ENCODE measurements at regions not wholly inside any gene's neighbourhood (a gene's known extent, or its start where the extent isn't known, plus 50 kb on each side); places are given as distances from the start of the nearest gene placed in this dataset.

DNA sequence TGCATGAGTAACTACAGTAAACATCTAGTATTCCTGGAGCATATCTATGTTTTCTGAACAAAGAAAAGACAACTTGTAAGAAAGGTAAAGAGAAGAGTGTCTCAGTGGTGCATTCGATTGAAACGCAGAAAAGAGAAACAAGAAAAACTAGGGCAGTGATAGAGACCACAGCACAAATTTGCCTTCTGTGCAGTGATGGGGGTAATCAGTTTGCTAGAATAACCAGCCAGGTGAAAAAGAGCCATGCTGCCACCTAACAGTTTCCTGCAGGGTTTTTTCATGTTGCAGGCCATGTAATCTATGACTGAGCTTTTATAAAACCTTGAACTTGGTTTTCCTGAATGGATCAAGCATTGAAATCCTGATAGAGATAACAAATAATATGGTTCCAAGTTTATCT lies 198.4 kb upstream of the MEF2C start:
- H3K4me3 ChIP-seq, result no peak overlapping the region
- DNase-seq, result no peak
- TF ChIP-seq EZH2 (IDR thresholded peaks at IDR 0.05; ENCODE audit: insufficient read depth, poor library complexity, severe bottlenecking), result no peak
- TF ChIP-seq EZH2phosphoT487 (IDR thresholded peaks at IDR 0.05; ENCODE audit: insufficient read depth, low read depth), result no peak
- H3K9me3 ChIP-seq (ENCODE audit: low read depth), result no peaks in the 10 kb centered on the region
- H3K79me2 ChIP-seq (ENCODE audit: insufficient read depth), result no peaks in the 10 kb centered on the region
- WGBS, 2 experiments (ENCODE audit: low coverage in 1 of 2, low lambda C conversion rate in 2 of 2, missing lambda C conversion rate in 2 of 2), result 97 to 98% methylated on average over 2 of the region's 2 CpGs
- H3K36me3 ChIP-seq (ENCODE audit: low read depth), result no peaks in the 10 kb centered on the region
- no peak overlapping the region for H3K9ac ChIP-seq
- H2AFZ ChIP-seq, result no peak overlapping the region
- H3K9me2 ChIP-seq (ENCODE audit: insufficient read depth), result peaks cover 3% of the 10 kb centered on the region; the same call in 1 of the 2 replicates
- H3K4me1 ChIP-seq (ENCODE audit: insufficient read depth), result peaks cover 6% of the 10 kb centered on the region
- no peaks in the 10 kb centered on the region for H4K20me1 ChIP-seq (ENCODE audit: insufficient read depth)
- in situ Hi-C loops (cut with MboI), result no loop called here
- no peak overlapping the region for H3K4me2 ChIP-seq (ENCODE audit: unreplicated experiment)
- H3K27me3 ChIP-seq (replicated peaks; ENCODE audit: insufficient read depth), result no peaks in the 10 kb centered on the region
- no peak overlapping the region for H3K27ac ChIP-seq
- H3F3A ChIP-seq (ENCODE audit: insufficient read depth), result peaks cover 20% of the 10 kb centered on the region

DNA sequence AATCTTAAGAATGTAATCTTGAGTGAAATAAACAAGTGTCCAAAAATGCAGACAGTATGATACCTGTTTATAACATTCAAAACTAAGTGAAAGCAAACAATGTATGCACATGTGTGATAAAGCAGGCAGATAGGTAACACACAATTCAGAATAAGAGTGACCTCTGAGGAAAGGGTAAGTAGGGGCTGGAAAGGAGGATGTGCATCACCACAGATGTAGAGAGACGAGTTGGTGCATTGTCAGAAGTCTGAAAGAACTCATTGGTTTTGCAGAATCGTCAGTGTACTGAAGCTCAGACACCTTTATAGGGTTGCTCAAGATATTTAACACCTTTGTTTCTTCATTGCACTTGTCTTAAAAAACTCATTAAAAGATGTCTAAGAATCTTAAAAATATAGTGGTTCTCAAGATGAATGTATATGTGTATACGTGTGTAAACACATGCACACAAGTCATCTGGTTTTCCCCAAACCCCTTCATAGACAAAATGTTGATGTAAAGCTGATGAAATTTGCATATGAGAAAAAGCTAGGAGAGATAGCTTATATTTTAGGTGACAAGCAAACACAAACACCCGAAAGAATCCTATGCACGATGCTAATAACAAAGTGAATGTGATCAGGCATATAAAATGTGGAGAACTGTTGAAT lies 197.6 kb upstream of the MEF2C start:
- TF ChIP-seq EZH2phosphoT487 (IDR thresholded peaks at IDR 0.05; ENCODE audit: insufficient read depth, low read depth) (no peak), EZH2 (IDR thresholded peaks at IDR 0.05; ENCODE audit: insufficient read depth, poor library complexity, severe bottlenecking) (no peak)
- H3K4me1 ChIP-seq (ENCODE audit: insufficient read depth), result peaks cover 6% of the 10 kb centered on the region
- H3K4me3 ChIP-seq, result no peak overlapping the region
- no peaks in the 10 kb centered on the region for H3K9me3 ChIP-seq (ENCODE audit: low read depth)
- no peak overlapping the region for H3K4me2 ChIP-seq (ENCODE audit: unreplicated experiment)
- no peaks in the 10 kb centered on the region for H3K27me3 ChIP-seq (replicated peaks; ENCODE audit: insufficient read depth)
- in situ Hi-C loops (cut with MboI), result no loop called here
- H3K36me3 ChIP-seq (ENCODE audit: low read depth), result no peaks in the 10 kb centered on the region
- H3K27ac ChIP-seq, result no peak overlapping the region
- H4K20me1 ChIP-seq (ENCODE audit: insufficient read depth), result no peaks in the 10 kb centered on the region
- 93 to 95% methylated on average over 5 of the region's 5 CpGs for WGBS, 2 experiments (ENCODE audit: low coverage in 1 of 2, low lambda C conversion rate in 2 of 2, missing lambda C conversion rate in 2 of 2)
- H3F3A ChIP-seq (ENCODE audit: insufficient read depth), result peaks cover 20% of the 10 kb centered on the region
- H3K9me2 ChIP-seq (ENCODE audit: insufficient read depth), result peaks cover 3% of the 10 kb centered on the region; the same call in 1 of the 2 replicates
- no peak for DNase-seq
- H3K79me2 ChIP-seq (ENCODE audit: insufficient read depth), result no peaks in the 10 kb centered on the region
- H3K9ac ChIP-seq, result no peak overlapping the region
- H2AFZ ChIP-seq, result no peak overlapping the region

DNA sequence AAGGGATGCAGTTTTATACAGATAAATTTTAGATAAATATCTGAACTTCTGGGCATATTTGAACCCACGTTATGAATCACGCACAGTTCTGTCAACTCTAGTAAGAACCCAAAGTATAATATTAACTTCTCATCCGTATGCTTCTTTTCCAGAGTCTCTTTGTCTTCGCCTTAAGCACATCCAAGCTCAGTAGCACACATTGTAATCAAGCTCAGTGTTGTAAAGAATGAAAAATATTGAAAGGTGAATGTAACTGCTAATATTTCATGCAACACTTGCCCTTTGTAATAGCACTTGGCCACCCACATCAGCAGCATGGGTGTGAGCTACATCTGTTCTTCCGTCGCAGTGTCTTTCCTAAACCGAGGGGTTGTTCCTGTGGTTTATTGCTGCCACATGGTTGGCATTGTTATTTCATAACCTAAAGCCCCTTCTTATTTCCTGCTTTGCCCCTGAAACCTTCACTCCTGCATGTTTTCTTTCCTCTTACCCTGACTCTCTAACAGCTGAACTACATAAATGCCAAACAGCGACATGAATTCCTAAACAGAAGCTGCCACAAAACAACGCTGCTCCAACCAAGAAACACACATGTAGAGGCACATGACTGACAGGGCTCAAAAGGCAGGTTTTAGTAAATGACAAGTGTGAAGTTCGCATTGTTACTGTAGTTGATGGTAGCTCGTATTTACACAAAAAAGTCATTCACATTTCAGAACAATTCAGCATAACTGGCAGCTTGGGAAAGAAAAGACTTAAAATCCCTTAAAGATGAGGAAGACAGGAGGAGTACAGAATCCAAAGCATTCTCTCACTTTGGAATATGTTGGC lies 190.1 kb upstream of the MEF2C start:
- no peaks in the 10 kb centered on the region for H3K36me3 ChIP-seq (ENCODE audit: low read depth)
- no peak overlapping the region for H3K27ac ChIP-seq
- DNase-seq, result no peak
- TF ChIP-seq EZH2phosphoT487 (IDR thresholded peaks at IDR 0.05; ENCODE audit: insufficient read depth, low read depth), result no peak
- no peak for TF ChIP-seq EZH2 (IDR thresholded peaks at IDR 0.05; ENCODE audit: insufficient read depth, poor library complexity, severe bottlenecking)
- H3K79me2 ChIP-seq (ENCODE audit: insufficient read depth), result no peaks in the 10 kb centered on the region
- H3K9ac ChIP-seq, result no peak overlapping the region
- WGBS, 2 experiments (ENCODE audit: low coverage in 1 of 2, low lambda C conversion rate in 2 of 2, missing lambda C conversion rate in 2 of 2), result 64 to 67% methylated on average over 11 of the region's 11 CpGs
- H3K9me2 ChIP-seq (ENCODE audit: insufficient read depth), result no peaks in the 10 kb centered on the region
- H3K4me2 ChIP-seq (ENCODE audit: unreplicated experiment), result no peak overlapping the region
- no peaks in the 10 kb centered on the region for H3K4me1 ChIP-seq (ENCODE audit: insufficient read depth)
- H3K4me3 ChIP-seq, result no peak overlapping the region
- no peaks in the 10 kb centered on the region for H3K27me3 ChIP-seq (replicated peaks; ENCODE audit: insufficient read depth)
- H4K20me1 ChIP-seq (ENCODE audit: insufficient read depth), result no peaks in the 10 kb centered on the region
- H2AFZ ChIP-seq, result peak overlapping the region; percentile 43; the same call in 1 of the 2 replicates
- no peaks in the 10 kb centered on the region for H3K9me3 ChIP-seq (ENCODE audit: low read depth)
- no peaks in the 10 kb centered on the region for H3F3A ChIP-seq (ENCODE audit: insufficient read depth)
- in situ Hi-C loops (cut with MboI), result no loop called here

DNA sequence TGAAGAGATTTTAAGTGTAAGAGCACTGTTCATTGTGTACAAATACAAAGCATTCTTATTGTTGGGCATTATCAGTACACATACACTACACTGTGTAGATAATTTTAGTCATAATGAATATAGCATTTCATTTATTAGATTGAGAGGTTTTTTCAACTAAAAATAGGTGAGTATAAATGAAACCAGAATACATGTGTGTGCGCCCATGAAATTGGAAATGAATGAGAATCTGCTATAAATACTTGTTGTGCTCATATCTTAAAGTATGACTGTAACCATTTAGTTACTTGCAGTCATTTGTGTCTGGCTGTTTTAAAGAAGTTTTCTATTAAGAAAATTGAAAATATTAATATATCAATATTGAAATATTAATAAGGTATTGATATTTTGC lies 189.0 kb upstream of the MEF2C start:
- Histone ChIP-seq H3K27ac (no peak overlapping the region), H4K20me1 (ENCODE audit: insufficient read depth) (no peaks in the 10 kb centered on the region), H3F3A (ENCODE audit: insufficient read depth) (no peaks in the 10 kb centered on the region), H3K4me3 (no peak overlapping the region), H3K4me1 (ENCODE audit: insufficient read depth) (no peaks in the 10 kb centered on the region), H3K27me3 (replicated peaks; ENCODE audit: insufficient read depth) (no peaks in the 10 kb centered on the region), H3K36me3 (ENCODE audit: low read depth) (no peaks in the 10 kb centered on the region), H3K9me2 (ENCODE audit: insufficient read depth) (no peaks in the 10 kb centered on the region), H3K9ac (no peak overlapping the region), H3K79me2 (ENCODE audit: insufficient read depth) (no peaks in the 10 kb centered on the region), H3K9me3 (ENCODE audit: low read depth) (no peaks in the 10 kb centered on the region), H3K4me2 (ENCODE audit: unreplicated experiment) (no peak overlapping the region), H2AFZ (no peak overlapping the region)
- in situ Hi-C loops (cut with MboI), result no loop called here
- 100% methylated on average over 1 of the region's 1 CpG for WGBS, 2 experiments (ENCODE audit: low coverage in 1 of 2, low lambda C conversion rate in 2 of 2, missing lambda C conversion rate in 2 of 2)
- TF ChIP-seq EZH2 (IDR thresholded peaks at IDR 0.05; ENCODE audit: insufficient read depth, poor library complexity, severe bottlenecking), result no peak
- no peak for TF ChIP-seq EZH2phosphoT487 (IDR thresholded peaks at IDR 0.05; ENCODE audit: insufficient read depth, low read depth)
- DNase-seq, result no peak
